IPS-NIHi11 (cell line): ENCODE measurements at regions not wholly inside any gene's neighbourhood (a gene's known extent, or its start where the extent isn't known, plus 50 kb on each side); places are given as distances from the start of the nearest gene placed in this dataset.

Source experiments
- DNase-seq: peaks from one replicate; pipeline ENCODE4 v3.0.0; 2012; ENCODE audit warnings: mixed read lengths, low spot score

DNA sequence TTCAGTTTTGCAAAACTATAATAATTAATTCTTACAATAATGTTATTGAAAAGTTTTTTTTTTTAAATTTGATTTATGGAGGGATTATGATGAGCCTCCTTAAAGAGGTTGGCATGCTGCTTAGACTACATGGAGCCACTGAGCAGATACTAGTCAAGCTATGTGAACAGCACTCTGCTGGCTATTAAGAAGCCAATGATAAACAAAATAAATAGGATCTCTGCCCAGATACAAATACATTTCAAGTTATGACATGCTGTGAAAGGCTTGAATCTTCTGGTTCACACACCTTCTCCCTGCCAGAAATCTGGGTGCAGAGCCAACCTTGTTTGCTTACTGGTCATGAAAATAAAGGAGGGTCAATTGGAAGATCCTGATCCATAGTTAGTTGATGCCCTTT is 107.4 kb upstream of the NAV3 start:
- DNase-seq: no peak

DNA sequence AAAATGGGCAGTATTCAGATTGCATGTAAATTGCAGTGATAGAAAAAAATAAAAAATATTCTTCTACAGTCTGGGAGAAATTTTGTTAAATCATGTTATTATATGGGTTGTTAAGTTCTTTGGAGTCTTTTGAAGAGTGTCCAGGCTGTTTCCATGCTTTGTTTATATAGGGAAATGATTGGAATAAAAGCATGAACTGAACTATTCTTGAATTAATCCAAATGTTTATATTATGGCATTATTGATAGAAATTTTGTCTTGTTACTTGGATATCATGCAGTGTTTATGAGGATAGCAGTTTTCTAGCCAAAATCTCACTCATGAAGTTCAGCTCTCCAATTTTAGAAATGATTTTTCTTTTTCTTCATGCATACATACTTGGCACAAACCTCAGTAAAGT is 108.2 kb upstream of the NAV3 start:
- DNase-seq: no peak

DNA sequence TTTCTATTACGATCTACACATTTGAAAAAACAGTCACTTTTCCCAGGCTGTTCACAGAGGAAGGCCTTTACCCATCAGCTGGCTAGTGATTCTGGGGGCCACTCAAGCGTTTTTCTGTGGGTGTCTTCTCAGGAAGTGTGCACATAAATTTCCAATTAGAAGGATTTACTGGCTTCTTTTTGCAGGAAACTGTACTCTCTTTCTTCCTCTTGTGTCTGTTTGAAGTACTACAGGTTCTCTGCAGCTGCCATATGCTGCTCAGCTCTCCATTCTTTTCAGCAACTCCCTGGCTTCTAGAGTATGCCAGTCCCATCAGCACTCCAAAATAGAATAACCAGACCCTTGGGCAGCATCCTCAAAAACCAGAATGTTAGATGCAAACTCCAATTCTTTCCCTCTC is 110.4 kb upstream of the NAV3 start:
- DNase-seq: peak; percentile 14

DNA sequence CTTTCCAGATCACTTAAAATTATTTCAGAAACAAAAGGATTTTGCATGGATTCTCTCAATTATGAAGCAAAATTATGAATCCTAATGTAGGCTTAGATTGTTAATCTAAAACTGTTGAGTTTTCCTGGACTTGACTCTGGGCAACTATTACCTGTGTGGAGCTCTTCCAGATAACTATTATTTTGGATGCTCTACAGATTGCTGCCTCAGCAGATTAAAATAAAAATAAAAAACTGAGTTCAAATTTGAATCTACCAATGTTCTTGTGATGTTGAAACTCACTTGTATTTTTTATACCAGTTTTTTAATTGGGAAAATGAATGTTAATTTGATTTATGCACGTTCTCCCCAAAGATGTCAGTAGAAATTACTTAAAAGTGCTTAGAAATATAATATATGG is 120.5 kb upstream of the NAV3 start:
- DNase-seq: no peak

DNA sequence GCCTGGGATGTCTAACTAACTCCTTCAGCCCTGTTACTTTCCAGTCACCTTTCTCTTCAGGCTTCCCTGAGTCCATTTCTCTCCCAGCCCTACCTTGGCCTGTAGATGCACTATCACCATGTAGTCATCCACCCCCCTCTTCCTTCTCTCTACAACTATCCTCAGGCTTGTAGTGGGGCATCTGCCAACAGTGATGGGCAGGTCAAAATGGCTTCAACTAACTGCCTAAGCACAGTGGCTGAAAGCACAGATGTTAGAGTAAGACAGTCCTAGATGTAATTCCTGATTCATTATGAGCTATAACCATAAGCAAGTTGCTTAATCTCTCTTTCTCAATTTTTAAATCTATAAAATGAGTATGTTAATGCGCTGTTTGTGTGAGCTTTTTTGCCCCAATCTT is 133.6 kb upstream of the NAV3 start:
- DNase-seq: no peak

DNA sequence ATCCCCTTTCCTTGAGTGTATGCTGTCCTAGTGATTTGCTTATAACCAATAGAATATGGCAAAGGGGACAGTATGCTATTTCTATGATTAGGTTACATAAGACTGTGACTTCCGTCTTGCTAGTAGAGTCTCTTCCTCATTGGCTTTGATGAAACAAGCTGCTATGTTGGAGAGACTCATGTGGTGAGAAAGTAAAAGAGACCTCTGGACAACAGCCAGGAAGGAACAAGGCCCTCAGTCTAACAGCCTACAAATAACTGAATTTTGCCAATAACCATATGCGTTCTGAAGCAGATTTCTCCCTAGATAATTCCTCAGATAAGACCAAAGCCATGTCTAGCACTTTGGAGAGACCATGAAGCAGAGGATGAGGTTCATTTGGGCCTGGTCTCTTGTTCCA is 134.5 kb upstream of the NAV3 start:
- DNase-seq: no peak

DNA sequence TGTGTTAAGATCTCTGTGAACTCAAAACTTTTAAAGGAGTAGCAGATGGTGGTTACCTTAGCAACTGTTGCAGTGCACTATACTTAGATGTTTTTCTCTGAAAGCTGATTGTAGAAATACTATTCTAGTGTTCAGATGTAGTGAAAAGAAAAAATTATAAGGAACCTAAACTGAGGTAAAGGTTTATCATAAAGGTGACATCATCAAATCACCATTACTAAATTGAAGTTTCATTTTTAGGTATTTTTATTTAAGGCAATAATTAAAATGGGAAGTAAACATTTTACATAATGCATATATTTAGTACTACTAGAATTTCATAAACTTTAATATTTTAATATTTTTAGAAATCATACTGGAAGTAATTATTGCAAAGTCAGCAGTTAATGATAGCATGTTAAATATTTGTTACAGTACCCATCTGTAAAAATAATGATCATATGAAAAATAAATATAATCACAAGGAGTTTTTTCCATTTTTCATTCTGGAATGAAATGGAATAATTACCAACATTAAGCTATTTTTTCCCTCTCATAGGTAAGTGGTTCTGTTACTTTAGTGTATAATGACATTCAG is 141.1 kb upstream of the NAV3 start:
- no peak for DNase-seq

DNA sequence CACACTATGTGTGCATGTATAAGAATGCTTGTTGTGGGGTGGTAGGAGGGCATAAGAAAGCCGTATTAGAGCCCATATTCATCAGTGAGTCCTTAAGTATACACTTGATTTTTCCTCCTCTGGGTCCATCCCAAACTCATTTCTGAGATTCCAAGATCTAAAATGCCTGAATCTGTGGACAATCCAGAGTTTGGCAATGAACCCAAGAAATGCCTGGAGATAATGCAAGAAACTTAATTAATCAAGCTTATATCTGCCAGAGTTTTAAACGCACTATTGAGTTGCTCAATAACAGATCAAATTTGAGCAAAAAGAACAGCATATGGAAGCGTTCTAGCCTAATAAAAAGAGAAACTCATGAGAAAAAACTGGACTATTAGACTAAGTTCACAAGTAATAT is 143.4 kb upstream of the NAV3 start:
- no peak for DNase-seq

DNA sequence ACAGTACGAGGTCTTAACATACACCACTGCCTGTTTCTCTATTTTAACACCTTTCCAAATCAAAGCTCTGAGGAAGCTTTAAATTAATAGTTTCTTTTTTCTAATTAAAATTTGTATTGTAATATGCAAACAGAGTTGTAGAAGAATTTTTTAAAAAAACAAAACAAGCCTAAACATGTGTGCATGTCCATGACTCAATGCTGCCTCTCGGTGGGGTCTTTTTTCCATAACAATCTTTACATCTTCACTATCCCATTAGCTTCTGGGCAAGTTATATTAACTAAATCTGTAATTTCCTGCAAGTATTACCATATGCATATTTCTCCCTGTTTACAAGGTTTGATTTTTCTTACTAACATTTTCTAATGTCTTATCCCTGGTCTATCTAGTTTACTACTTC is 143.9 kb upstream of the NAV3 start:
- DNase-seq: no peak

DNA sequence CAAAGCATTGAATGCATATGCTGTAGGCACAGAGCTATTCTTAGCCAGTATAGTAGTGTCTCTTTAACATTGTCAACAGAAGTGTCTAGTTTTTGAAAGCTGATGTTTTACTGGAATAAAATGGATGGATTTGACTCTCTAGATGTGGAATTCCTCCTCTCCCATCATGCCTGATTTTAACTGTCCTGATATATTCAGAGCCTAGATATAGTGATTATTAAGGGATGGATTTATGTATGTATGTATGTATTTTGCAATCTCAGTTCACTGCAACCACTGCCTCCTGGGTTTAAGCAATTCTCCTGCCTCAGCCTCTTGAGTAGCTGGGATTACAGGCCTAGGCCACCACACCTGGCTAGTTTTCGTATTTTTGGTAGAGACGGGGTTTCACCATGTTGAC is 144.8 kb upstream of the NAV3 start:
- no peak for DNase-seq

DNA sequence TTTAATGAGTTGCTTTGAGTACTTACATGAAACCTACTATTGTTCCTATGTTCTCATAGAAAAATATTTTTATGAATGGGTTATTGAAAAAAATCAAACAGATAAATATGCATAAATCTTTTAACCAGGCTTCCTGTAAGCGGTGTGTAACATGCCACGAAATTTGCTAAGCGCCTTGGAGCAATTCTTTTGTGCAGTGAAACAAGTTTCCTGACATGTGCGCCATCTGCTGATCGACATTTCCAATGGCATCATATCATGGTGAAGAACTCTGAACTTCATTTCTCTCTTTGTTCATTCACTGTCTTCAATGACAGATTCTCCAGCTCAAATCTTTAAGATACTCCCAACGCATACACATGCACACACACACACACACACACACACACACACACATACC is 145.6 kb upstream of the NAV3 start:
- peak; percentile 38 for DNase-seq

DNA sequence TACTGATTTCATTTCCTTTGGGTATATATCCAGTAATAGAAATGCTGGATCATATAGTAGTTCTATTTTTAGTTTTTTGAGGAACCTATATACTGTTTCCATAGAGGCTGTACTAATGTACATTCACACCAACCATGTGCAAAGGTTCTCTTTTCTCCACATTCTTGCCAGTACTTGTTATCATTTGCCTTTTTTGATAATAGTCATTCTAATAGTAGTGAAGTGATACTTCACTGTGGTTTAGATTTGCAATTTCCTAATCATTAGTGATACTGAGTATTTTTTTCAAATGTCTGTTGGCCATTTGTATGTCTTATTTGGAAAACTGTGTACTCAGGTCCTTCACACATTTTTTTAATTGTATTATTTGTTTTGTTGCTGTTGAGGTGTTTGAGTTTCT is 148.2 kb upstream of the NAV3 start:
- DNase-seq: no peak

DNA sequence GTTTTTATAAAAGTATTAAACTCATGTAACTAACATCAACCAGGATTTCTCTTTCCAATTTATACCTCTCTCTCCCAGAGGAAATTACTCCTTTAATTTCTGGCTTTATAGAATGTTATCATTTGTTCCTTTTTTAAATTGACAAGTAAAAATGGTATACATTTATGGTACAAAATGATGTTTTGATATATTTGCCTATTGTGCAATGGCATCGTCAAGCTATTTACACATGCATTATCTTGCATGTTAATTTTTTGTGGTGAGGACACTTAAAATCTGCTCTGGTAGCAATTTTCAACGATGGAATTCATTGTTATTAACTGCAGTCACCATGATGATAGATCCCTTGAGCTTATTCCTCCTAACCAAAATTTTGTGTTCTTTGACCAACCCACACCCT is 149.0 kb upstream of the NAV3 start:
- DNase-seq: no peak

DNA sequence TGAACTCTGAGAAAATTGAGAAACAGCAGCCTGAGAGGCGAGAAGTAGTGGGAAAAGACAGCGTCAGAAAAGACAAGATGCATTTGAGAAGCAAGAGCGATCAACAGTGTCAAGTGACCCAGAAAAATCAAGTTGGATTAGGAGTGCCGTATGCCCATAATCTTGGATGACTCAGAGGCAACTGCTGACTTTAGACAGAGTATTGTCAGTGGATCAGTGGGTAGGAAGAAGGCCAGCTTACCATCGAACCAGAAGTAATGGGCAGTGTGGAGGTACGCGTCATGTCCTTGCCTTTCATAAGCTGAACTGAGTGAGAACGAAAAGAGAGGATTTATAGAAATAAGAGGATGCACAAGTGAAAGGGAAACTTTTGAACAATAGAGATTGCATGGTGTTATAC is 151.0 kb upstream of the NAV3 start:
- DNase-seq: no peak

DNA sequence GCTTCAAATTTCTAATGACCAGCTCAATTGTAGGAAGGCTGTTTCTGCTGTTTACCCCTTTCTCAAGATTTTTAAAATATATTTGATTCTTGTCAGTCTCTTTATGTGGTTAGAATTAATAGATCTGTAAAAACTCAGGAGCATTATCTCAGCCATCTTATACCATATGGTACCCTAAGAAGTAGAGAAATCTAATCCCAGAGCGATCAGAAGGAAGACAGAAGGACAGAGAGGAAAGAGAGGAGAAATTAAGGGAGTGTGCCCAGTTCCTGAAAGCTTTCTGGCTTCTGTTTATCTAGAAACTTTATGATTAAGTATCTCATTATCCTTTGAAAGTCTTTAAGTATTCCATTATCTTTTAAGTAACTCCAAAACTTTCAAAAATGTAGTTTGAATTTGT is 152.1 kb upstream of the NAV3 start:
- no peak for DNase-seq

DNA sequence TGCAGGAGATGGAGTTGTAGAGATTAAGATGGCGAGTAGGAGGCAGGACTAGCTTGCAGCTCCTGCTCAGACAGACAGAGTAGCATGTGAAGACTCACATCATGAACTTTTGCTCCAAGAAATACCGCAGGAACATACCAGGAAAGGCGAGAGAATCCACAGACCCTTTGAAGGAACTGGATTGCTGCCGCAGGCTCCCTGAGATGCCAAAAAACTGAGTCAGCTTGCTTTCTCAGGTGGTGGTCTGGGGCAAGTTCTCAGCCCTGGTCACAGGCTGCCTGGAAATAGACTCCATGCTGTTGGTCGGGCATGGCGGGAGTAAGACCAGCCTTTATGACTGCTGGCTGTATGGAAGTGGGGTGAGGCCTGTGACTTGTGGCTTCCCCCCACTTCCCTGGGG is 163.6 kb upstream of the NAV3 start:
- DNase-seq: no peak

DNA sequence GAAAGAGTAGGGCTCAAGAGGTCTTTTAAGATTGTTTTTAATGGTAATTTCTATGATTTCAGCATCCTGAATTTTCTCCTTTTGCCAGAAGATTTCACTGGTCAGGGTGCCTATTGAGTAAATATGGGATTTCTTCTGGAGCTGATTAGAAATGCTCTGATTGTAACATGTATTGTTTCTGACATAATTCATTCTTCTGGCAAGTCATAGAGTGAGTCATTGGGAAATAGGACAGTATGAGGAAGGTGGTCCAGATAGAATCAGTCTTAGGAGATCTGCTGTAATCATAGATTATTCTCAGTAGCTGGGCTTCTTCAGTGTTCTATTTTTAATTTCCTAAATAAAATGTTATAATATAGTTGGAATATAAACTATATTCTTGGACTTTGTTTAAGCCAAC is 182.0 kb upstream of the NAV3 start:
- no peak for DNase-seq

DNA sequence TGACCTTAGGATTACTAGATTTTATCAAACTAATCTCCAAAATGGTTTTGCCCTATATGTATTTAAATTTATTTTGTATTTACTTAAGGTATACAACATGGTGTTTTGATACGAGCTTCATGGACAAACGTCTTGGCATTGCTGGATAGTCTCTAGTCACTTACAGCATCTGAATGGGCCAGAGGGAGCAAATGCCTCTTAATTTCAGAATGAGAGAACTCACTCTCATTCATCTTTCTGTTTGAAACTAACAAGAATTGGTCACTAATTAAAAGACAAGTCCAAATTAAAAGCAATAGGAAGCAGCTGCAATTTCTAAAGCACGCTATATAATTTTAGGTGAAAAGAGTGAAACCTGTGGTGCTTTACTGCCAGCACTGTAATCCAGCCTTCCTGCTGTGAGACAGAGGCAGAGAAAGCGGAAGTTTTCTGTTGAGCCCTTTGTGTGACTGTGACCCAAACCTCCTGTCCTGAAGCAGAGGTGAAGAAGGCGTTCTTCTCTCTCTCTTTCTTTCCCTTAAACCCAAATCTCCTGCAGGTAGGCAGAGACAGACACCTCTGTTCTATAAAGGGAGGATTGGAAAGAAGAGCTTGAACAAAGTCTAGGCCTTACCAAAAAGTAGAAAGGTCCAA is 184.6 kb upstream of the NAV3 start:
- DNase-seq: peak; percentile 34

DNA sequence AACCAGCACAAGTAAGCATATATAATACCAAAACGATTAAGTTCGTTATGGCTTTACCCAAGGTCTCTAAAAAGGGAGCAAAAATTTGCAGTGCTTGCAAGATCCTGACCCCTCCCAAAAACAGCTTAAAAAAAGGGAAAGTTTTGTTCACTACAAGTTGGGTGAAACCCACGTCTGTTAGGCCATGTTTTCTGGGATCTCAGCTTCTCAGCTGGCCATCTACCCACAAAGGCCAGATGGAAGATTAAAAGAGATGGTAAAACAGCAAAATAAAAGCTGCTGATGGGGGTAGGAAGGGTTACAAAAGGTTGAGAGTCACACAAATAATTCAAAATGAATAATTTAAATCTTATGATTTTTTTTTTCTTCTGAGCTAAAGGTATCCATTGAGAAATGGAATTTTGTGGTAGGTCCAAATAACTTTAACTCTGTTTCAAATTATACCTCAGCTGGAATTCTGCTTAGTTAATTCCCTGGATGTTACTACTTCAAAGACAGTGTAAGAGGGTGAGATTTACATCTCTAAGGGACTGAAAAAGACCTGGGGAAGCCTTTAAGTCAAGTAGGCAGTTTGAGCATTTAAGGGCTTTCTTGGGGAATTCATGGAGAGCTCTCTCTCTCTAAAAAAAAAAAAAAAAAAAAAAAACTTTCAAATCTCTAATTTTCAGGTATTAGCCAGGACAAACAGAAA is 185.6 kb upstream of the NAV3 start:
- peak; percentile 41 for DNase-seq

DNA sequence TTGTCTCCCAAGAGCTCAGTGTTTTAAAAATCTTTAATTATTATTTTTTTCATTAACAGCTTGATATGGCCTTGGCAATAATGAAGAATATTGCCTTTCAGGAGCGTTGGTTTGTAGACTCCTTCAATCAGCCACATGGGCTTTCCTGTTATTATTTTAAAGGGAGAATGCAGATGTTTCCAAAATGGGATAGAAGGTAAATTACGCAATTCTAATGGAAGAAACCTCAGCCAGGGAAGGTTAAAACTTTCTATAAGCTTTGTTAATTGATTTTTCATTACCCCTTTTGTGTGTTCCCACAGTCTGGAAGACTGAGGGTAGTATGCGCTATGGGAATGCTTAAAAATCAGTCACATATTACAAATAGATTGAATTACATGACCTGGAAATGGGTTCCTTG is 188.4 kb upstream of the NAV3 start:
- DNase-seq: no peak

DNA sequence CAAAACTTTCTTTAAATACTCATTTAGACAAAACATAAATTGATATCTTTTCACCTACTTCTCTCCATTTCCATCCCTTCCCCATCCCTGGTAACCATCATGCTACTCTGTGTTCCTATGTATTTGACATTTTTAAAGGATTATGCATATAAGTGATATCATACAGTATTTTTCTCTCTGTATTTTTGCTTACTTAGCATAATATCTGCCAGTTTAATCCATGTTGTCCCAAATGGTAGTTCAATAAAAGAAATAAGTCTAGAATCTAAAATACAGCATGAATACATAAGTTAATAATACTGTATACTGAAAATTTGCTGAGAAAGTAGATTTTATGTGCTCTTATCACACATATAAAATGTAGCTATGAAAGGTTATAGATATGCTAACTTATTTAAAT is 190.3 kb upstream of the NAV3 start:
- DNase-seq: no peak

DNA sequence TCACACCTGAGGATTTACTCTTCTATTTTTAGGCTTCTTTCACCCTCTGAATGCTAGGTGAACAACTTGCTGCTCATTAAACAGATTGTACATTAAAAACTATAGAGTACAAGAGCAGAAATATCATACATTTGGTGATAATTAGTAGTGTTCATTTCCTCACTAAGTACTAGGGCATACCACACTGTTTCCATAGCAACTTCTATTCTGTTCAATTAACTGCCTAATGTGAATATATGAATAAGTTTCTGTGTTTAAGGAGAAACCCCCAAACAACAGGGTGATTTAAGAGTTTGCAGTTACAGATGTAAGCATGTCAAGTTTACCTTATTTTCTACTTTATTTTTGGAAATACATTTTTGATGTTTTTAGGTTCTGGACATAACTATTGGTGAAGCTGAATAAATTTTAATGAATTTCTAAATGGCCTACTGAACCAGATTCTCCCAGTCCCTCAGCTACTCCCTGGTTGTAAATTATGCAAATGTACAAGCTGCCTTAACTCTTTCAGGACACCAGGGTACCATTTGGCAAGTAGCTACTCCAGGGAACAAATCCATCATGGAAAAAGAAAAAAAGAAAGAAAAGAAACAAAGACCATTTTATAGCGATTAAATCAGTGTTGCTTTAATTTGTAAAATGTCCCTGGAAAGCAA is 199.8 kb upstream of the NAV3 start:
- DNase-seq: no peak

DNA sequence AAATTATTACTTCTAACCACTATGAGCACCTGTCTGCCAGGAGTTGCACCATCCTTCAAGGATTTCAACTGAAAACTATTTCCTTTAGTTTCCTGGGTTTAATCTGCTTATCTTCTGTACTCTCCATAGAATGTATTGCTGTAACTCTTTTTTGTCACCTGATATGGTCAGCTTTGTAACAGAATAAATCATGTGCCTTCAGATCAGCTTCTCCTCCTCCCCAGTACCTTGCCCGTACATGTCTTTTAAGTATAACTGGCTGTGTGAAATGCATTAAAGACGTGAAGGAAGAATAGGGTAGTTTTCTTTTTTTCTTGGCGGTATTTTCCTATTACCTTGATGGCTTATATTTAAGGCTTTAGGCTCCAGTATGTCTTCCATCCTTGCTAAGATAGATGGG is 200.3 kb upstream of the NAV3 start:
- DNase-seq: no peak

DNA sequence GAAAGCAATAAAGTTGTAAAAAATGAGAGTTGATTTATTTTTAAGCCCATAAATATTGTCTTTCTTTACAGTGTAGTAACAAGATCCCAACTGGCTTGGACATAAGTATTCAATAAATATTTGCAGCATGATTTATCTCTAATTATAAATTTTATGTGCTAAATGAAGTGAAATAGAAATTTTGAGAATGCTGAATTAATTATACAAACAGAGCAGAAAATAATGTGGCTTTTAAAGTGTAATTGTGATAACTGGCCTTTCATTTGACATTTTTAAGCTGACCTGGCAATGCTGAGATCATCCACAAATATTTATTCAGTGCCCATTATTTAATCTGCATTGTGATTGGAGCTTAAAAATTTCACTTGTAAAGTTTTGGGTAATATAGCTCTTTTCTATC is 201.6 kb upstream of the NAV3 start:
- DNase-seq: no peak
